GM23248 (cell line): ENCODE measurements at regions not wholly inside any gene's neighbourhood (a gene's known extent, or its start where the extent isn't known, plus 50 kb on each side); places are given as distances from the start of the nearest gene placed in this dataset.

Experiments used
- DNase-seq: peaks from one replicate; pipeline ENCODE4 v3.0.0-alpha.2; 2015
- H2AFZ ChIP-seq: fragments of 200-600 bp; sonication (generic); 2 replicates; pipeline ENCODE4 v1.6.1; 2016; ENCODE audit warnings: antibody characterized with exemption
- H3F3A ChIP-seq: fragments of 200-600 bp; sonication (generic); 2 replicates; pipeline ENCODE4 v1.6.1; 2016; ENCODE audit warnings: mild to moderate bottlenecking, antibody characterized with exemption, mixed run types; ENCODE audit not compliant: insufficient read depth
- H3K27ac ChIP-seq: fragments of 200-600 bp; sonication (generic); 2 replicates; pipeline ENCODE4 v1.5.1; 2016; ENCODE audit warnings: mild to moderate bottlenecking
- H3K27me3 ChIP-seq: fragments of 200-600 bp; sonication (generic); replicated peaks from 2 replicates; pipeline ENCODE4 v1.6.1; 2016; ENCODE audit warnings: mild to moderate bottlenecking; ENCODE audit not compliant: insufficient read depth
- H3K36me3 ChIP-seq: fragments of 200-600 bp; sonication (generic); 2 replicates; pipeline ENCODE4 v1.6.1; 2016; ENCODE audit warnings: low read depth, mild to moderate bottlenecking
- H3K4me1 ChIP-seq: fragments of 200-600 bp; sonication (generic); 2 replicates; pipeline ENCODE4 v1.6.1; 2016; ENCODE audit warnings: mild to moderate bottlenecking; ENCODE audit not compliant: insufficient read depth
- H3K4me2 ChIP-seq: fragments of 200-600 bp; sonication (generic); one replicate; pipeline ENCODE4 v1.6.1; 2016; ENCODE audit warnings: mild to moderate bottlenecking; ENCODE audit not compliant: unreplicated experiment
- H3K4me3 ChIP-seq: fragments of 200-600 bp; sonication (generic); 2 replicates; pipeline ENCODE4 v1.5.1; 2016; ENCODE audit warnings: mild to moderate bottlenecking
- H3K79me2 ChIP-seq: fragments of 200-600 bp; sonication (generic); 2 replicates; pipeline ENCODE4 v1.6.1; 2016; ENCODE audit warnings: mild to moderate bottlenecking; ENCODE audit not compliant: insufficient read depth
- H3K9ac ChIP-seq: fragments of 200-600 bp; sonication (generic); 2 replicates; pipeline ENCODE4 v1.6.1; 2016; ENCODE audit warnings: mild to moderate bottlenecking
- H3K9me2 ChIP-seq: fragments of 200-600 bp; sonication (generic); 2 replicates; pipeline ENCODE4 v1.6.1; 2016; ENCODE audit warnings: mixed run types, mild to moderate bottlenecking, moderate library complexity; ENCODE audit not compliant: insufficient read depth
- H3K9me3 ChIP-seq: fragments of 200-600 bp; sonication (generic); one replicate; pipeline ENCODE4 v1.6.1; 2017; ENCODE audit warnings: low read depth
- H4K20me1 ChIP-seq: fragments of 200-600 bp; sonication (generic); 2 replicates; pipeline ENCODE4 v1.6.0; 2016; ENCODE audit not compliant: insufficient read depth
- EZH2 ChIP-seq: fragments of 200-600 bp; sonication (generic); IDR thresholded peaks from 2 replicates; pipeline ENCODE4 v1.6.1; 2018; ENCODE audit warnings: antibody characterized with exemption, mild to moderate bottlenecking; ENCODE audit not compliant: insufficient read depth, poor library complexity, severe bottlenecking
- EZH2phosphoT487 ChIP-seq: fragments of 200-600 bp; sonication (generic); IDR thresholded peaks from 2 replicates; pipeline ENCODE4 v1.6.1; 2018; ENCODE audit warnings: antibody characterized with exemption, moderate library complexity, mild to moderate bottlenecking, low read depth; ENCODE audit not compliant: insufficient read depth
- WGBS, 2 experiments: methylation state at CpG; one replicate each; pipeline ENCODE4 v1.1.6; 2015 to 2017; ENCODE audit warnings: low lambda C conversion rate in 2 of 2, low coverage in 1 of 2; ENCODE audit errors: missing lambda C conversion rate in 2 of 2; 5-methylcytosine and 5-hydroxymethylcytosine counted together
- in situ Hi-C: fragments of 300-500 bp; cut with MboI; formaldehyde crosslinking; loops from 2 replicates; pipeline ENCODE4 v1.15.0; 2020

DNA sequence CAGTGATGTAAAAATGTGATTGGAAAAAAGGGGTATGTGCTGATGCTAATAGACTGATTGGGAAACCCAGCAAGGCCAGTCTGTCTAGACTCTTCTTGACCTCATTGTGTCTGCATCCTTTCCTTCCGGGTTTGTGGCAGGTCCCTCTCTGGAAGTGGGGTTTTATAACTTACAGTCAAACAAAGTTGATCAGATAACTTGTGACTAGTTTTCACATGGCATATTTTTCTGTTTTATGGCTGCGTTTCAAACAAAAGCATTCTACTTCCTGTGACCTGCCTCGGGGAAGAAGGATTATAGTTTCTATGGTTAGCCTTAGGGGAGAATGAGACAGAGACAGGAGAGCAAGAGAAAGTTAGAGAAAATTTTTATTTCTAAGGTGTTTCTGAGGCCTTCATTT lies 188.7 kb upstream of the HNMT start:
- Histone ChIP-seq H3K9ac (no peak overlapping the region), H3K27me3 (no peaks in the 10 kb centered on the region), H2AFZ (no peak overlapping the region), H3F3A (no peaks in the 10 kb centered on the region), H3K4me3 (no peak overlapping the region), H3K27ac (no peak overlapping the region), H3K79me2 (no peaks in the 10 kb centered on the region), H3K9me2 (no peaks in the 10 kb centered on the region), H3K4me1 (no peaks in the 10 kb centered on the region), H3K36me3 (no peaks in the 10 kb centered on the region), H3K4me2 (no peak overlapping the region), H3K9me3 (no peaks in the 10 kb centered on the region), H4K20me1 (no peaks in the 10 kb centered on the region)
- in situ Hi-C loops = no loop called here
- DNase-seq = no peak
- WGBS, 2 experiments = 21 to 28% methylated on average over 3 of the region's 3 CpGs
- TF ChIP-seq EZH2phosphoT487 (no peak), EZH2 (no peak)

DNA sequence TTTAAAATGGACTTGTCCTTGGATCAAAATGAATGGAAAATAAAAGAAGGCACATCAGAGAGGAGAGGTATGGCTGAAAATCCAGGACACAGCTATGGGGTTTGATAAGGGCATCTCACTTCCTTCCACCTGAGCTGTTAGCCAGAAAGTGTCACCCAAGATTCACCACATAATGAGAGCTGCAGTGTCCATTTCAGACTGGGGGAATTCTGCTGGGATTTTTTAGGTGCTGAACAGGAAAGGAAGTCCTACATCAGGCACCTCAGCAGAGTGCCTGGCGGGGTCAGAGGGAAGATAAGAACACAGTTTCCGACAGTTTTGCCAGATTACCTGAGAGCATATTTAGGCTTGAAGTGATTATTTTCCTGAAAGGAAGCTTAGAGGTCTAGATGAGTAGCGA lies 187.6 kb upstream of the HNMT start:
- TF ChIP-seq EZH2 (no peak), EZH2phosphoT487 (no peak)
- Histone ChIP-seq H3F3A (no peaks in the 10 kb centered on the region), H3K4me1 (no peaks in the 10 kb centered on the region), H2AFZ (no peak overlapping the region), H3K27ac (no peak overlapping the region), H3K4me3 (no peak overlapping the region), H3K36me3 (no peaks in the 10 kb centered on the region), H3K4me2 (no peak overlapping the region), H3K27me3 (no peaks in the 10 kb centered on the region), H3K79me2 (no peaks in the 10 kb centered on the region), H3K9me2 (no peaks in the 10 kb centered on the region), H3K9ac (no peak overlapping the region), H3K9me3 (no peaks in the 10 kb centered on the region), H4K20me1 (no peaks in the 10 kb centered on the region)
- in situ Hi-C loops = no loop called here
- WGBS, 2 experiments = 6% methylated on average over 3 of the region's 3 CpGs
- DNase-seq = no peak

DNA sequence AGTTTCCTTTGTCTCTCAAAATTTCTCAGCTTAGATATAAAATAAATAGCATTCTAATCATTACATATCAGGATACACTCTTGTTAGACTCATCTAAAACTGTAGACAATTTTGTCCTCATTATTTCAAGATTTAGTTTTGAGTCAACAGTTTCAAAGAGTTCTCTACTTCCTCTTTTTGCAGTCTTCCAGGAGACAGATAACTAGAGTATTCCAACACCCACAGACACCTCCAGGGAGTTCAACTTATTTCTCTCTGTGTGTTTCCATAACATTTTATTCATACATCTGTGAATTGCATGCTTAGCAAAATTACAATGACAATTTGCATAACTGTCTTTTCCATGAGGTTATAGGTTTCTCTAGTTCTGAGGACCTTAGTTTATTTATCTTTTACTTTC lies 166.6 kb upstream of the HNMT start:
- H2AFZ ChIP-seq = no peak overlapping the region
- H3K79me2 ChIP-seq = no peaks in the 10 kb centered on the region
- no peak for DNase-seq
- H4K20me1 ChIP-seq = no peaks in the 10 kb centered on the region
- TF ChIP-seq EZH2phosphoT487 = no peak
- no peaks in the 10 kb centered on the region for H3K36me3 ChIP-seq
- H3K9me2 ChIP-seq = no peaks in the 10 kb centered on the region
- H3K4me2 ChIP-seq = no peak overlapping the region
- H3K4me3 ChIP-seq = no peak overlapping the region
- H3K27ac ChIP-seq = no peak overlapping the region
- H3F3A ChIP-seq = no peaks in the 10 kb centered on the region
- H3K9ac ChIP-seq = no peak overlapping the region
- no peaks in the 10 kb centered on the region for H3K4me1 ChIP-seq
- H3K27me3 ChIP-seq = no peaks in the 10 kb centered on the region
- in situ Hi-C loops = no loop called here
- no peaks in the 10 kb centered on the region for H3K9me3 ChIP-seq

DNA sequence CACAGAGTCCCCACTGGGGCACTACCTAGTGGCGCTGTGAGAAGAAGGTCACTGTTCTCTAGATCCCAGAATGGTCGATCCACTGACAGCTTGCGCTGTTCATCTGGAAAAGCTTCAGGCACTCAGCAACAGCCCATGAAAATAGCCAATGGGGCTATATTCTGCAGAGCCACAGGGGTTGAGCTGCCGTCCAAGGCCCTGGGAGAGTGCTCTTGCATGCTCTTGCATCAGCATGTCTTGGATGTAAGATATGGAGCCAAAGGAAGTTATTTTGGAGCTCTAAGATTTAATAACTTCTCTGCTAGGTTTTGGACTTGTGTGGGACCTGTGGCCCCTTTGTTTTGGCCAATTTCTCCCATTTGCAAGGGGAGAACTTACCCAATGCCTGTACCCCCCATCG lies 164.7 kb upstream of the HNMT start:
- Histone ChIP-seq H4K20me1 (no peaks in the 10 kb centered on the region), H2AFZ (no peak overlapping the region), H3K9me3 (no peaks in the 10 kb centered on the region), H3K9ac (no peak overlapping the region), H3K27me3 (no peaks in the 10 kb centered on the region), H3K9me2 (no peaks in the 10 kb centered on the region), H3K36me3 (no peaks in the 10 kb centered on the region), H3K4me2 (no peak overlapping the region), H3K4me1 (no peaks in the 10 kb centered on the region), H3K79me2 (no peaks in the 10 kb centered on the region), H3K27ac (no peak overlapping the region), H3K4me3 (no peak overlapping the region), H3F3A (no peaks in the 10 kb centered on the region)
- in situ Hi-C loops = no loop called here
- TF ChIP-seq EZH2phosphoT487 (no peak), EZH2 (no peak)
- 30 to 32% methylated on average over 5 of the region's 5 CpGs for WGBS, 2 experiments
- DNase-seq = no peak

DNA sequence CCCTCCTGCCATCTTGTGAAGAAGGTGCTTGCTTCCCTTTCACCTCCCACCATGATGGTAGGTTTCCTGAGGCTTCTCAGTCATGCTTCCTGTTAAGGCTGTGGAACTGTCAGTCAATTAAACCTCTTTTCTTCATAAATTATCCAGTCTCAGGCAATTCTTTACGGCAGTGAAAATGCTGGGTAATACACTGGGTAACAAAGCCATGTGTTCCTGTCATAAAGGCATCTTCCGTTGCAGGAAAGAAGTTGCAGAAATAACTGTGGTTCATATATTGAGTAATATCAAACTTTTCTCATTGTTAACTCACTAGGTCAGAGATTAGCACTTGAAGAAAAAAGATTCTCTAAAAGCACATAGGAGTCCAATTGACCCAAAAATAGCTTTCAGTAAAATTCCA lies 163.9 kb upstream of the HNMT start:
- no peak overlapping the region for H3K27ac ChIP-seq
- in situ Hi-C loops = no loop called here
- no peak for DNase-seq

More for the DNA sequence above, 163.9 kb upstream of the HNMT start:
- TF ChIP-seq EZH2 (no peak), EZH2phosphoT487 (no peak)
- H3K4me1 ChIP-seq = no peaks in the 10 kb centered on the region
- H4K20me1 ChIP-seq = no peaks in the 10 kb centered on the region
- no peaks in the 10 kb centered on the region for H3K27me3 ChIP-seq
- no peaks in the 10 kb centered on the region for H3K9me2 ChIP-seq
- no peak overlapping the region for H2AFZ ChIP-seq
- no peaks in the 10 kb centered on the region for H3F3A ChIP-seq
- no peaks in the 10 kb centered on the region for H3K36me3 ChIP-seq
- H3K9me3 ChIP-seq = no peaks in the 10 kb centered on the region
- H3K79me2 ChIP-seq = no peaks in the 10 kb centered on the region
- no peak overlapping the region for H3K9ac ChIP-seq
- H3K4me2 ChIP-seq = no peak overlapping the region
- no peak overlapping the region for H3K4me3 ChIP-seq
- WGBS, 2 experiments = 11 to 14% methylated on average over 2 of the region's 2 CpGs
